Neural crest cell (in vitro differentiated cells): ENCODE measurements at regions not wholly inside any gene's neighbourhood (a gene's known extent, or its start where the extent isn't known, plus 50 kb on each side); places are given as distances from the start of the nearest gene placed in this dataset.

Source experiments
- DNase-seq: peaks from one replicate; pipeline ENCODE4 v3.0.0; 2021; ENCODE audit warnings: low read depth, mixed read lengths, low spot score
- H3K27ac Mint-ChIP-seq: one replicate; pipeline ENCODE4 v1.8.0; 2021; ENCODE audit warnings: mild to moderate bottlenecking, mixed read lengths; ENCODE audit not compliant: unreplicated experiment
- H3K27me3 Mint-ChIP-seq: 2 replicates; pipeline ENCODE4 v1.8.0; 2021; ENCODE audit warnings: low read depth, mild to moderate bottlenecking, mixed read lengths
- H3K36me3 Mint-ChIP-seq: 2 replicates; pipeline ENCODE4 v1.8.0; 2021; ENCODE audit warnings: low read depth, mild to moderate bottlenecking, mixed read lengths
- H3K4me1 Mint-ChIP-seq: 2 replicates; pipeline ENCODE4 v1.8.0; 2021; ENCODE audit warnings: mixed read lengths
- H3K4me3 Mint-ChIP-seq: one replicate; pipeline ENCODE4 v1.8.0; 2021; ENCODE audit warnings: mild to moderate bottlenecking, mixed read lengths
- H3K9me3 Mint-ChIP-seq: 2 replicates; pipeline ENCODE4 v1.8.0; 2021; ENCODE audit warnings: mixed read lengths
- CTCF ChIP-seq: fragments of 200-600 bp; sonication (generic); conservative IDR thresholded peaks from 2 replicates; pipeline ENCODE4 v1.5.0; 2021; ENCODE audit warnings: antibody characterized with exemption, mild to moderate bottlenecking

GRCh38 chr13:34151885-34152284, 333.9 kb downstream of the RFC3 start:
- Mint-ChIP-seq H3K27me3 (no peaks in the 10 kb centered on the region), H3K9me3 (no peaks in the 10 kb centered on the region), H3K36me3 (no peaks in the 10 kb centered on the region), H3K4me3 (no peak overlapping the region), H3K27ac (no peak overlapping the region), H3K4me1 (peaks cover 11% of the 10 kb centered on the region)
- TF ChIP-seq CTCF: no peak
- no peak for DNase-seq

GRCh38 chr13:34152409-34152808, 334.5 kb downstream of the RFC3 start:
- Mint-ChIP-seq H3K9me3 (no peaks in the 10 kb centered on the region), H3K27me3 (no peaks in the 10 kb centered on the region), H3K27ac (no peak overlapping the region), H3K4me3 (no peak overlapping the region), H3K36me3 (no peaks in the 10 kb centered on the region), H3K4me1 (peaks cover 17% of the 10 kb centered on the region)
- TF ChIP-seq CTCF: no peak
- no peak for DNase-seq

- DNase-seq: no peak
- no peak for TF ChIP-seq CTCF
- Mint-ChIP-seq H3K4me3 (no peak overlapping the region), H3K9me3 (no peaks in the 10 kb centered on the region), H3K27me3 (no peaks in the 10 kb centered on the region), H3K36me3 (no peaks in the 10 kb centered on the region), H3K27ac (no peak overlapping the region), H3K4me1 (peaks cover 18% of the 10 kb centered on the region)
These were observed 335.0 kb downstream of the RFC3 start for GRCh38 chr13:34152996-34153395.

DNA sequence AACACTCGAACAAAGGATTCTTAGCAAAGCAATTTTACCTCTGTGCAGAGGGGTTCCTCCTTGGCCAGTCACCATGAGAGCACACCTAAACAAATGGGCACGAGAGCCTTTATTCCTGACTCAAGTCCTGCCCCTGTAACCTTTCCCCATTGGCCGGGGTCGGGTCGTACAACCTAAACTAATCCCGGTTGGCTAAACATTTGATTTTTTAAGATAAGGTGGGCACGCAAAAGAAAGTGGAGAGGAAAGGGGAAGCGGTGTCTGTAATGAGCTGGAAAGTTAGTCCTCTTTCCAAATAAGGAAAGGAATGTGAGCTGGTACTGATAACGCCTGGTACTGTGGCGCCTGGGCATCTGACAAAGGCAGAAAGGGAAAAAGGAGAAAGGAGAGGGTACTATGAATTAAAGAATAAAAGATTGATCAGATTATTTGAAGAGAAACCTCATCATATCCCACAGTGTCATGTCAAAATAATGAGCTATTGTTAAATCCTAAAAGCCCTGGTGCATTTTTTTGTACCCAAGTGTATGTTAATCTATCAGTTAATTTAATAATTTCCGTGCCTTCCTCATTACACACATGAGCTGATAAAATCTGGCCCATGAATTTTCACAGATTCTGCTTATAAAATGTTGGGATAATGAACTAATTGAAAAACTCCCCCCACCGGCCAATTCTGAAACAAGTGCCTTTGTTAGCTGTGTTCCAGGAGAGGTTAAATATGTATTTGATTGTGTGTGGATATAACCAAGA, 335.7 kb downstream of the RFC3 start:
- DNase-seq: no peak
- H3K27ac Mint-ChIP-seq: no peak overlapping the region
- H3K4me3 Mint-ChIP-seq: no peak overlapping the region
- peaks cover 18% of the 10 kb centered on the region for H3K4me1 Mint-ChIP-seq
- H3K9me3 Mint-ChIP-seq: peaks cover under 1% of the 10 kb centered on the region
- H3K27me3 Mint-ChIP-seq: no peaks in the 10 kb centered on the region
- no peaks in the 10 kb centered on the region for H3K36me3 Mint-ChIP-seq
- no peak for TF ChIP-seq CTCF

GRCh38 chr13:34155931-34156607, 338.1 kb downstream of the RFC3 start:
- no peak overlapping the region for H3K27ac Mint-ChIP-seq
- H3K4me1 Mint-ChIP-seq: peaks cover 18% of the 10 kb centered on the region

More at GRCh38 chr13:34155931-34156607, 338.1 kb downstream of the RFC3 start:
- Mint-ChIP-seq H3K27me3 (no peaks in the 10 kb centered on the region), H3K4me3 (no peak overlapping the region), H3K36me3 (no peaks in the 10 kb centered on the region), H3K9me3 (peaks cover 2% of the 10 kb centered on the region)
- no peak for TF ChIP-seq CTCF
- DNase-seq: no peak
